ENCODE measurements at regions not wholly inside any gene's neighbourhood (a gene's known extent, or its start where the extent isn't known, plus 50 kb on each side); places are given as distances from the start of the nearest gene placed in this dataset.

DNA sequence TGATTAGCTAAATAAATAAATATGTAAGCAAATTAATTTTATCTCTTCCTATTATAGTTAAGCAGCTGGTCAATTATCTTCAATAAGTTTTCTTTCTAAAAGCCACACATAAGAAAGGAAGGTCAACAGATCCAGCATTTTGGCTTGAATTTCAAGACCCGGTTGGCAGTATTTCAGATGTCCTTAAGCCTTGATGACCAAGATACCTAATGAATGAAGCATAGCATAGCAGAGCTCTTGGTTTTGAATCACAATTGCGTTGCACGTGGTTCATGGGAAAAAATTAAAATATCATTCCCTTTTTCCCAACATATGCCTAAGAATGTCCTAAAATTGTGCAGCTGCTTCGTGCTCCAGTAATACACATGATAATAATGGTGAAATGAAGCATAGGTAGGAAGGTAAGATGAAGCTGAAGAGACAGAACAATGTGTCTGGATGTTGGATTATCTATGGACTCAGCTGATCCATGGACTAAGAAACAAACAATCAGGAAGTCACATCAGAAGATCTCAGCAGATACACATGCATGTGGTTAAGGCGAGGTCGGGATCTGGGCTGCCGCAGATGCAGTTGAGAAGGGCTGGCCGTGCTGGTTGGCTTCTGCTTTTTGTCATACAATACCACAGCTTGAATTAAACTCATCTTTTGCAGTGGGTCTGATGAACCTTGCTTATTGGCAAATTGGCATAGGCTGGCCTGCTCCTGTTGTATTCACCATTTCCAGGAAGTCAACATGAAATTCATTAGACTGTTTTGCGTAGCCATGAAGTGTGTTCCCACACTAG lies 284.9 kb upstream of the RUNX1 start:
- ChIA-PET CTCF (no interaction called here), POLR2A (no interaction called here)
- H3K27ac ChIP-seq (ENCODE audit: low read length) = no peak overlapping the region
- ATAC-seq = no peak
- no peaks in the 10 kb centered on the region for H3K4me1 ChIP-seq (ENCODE audit: control insufficient read depth, insufficient read depth, low read length)
- H3K36me3 ChIP-seq (ENCODE audit: control insufficient read depth, insufficient read depth, low read length) = no peaks in the 10 kb centered on the region
- intact Hi-C loops (cut with micrococcal nuclease; ENCODE audit: unreplicated experiment) (no loop called here), in situ Hi-C loops (cut with HindIII; ENCODE audit: low pct_unique_long_range_greater_than_20kb, low sequenced_read_pairs) (no loop called here)
- DNase-seq (ENCODE audit: low read depth, low spot score) = no peak
- no peaks in the 10 kb centered on the region for H3K9me3 ChIP-seq (ENCODE audit: control insufficient read depth, insufficient read depth, low read depth, low read length)
- TF ChIP-seq POLR2AphosphoS5 (IDR thresholded peaks at IDR 0.05; ENCODE audit: low read depth, low read length) (no peak), TCF7L2 (IDR thresholded peaks at IDR 0.05; ENCODE audit: low read depth, low read length) (no peak), SIN3A (IDR thresholded peaks at IDR 0.05; ENCODE audit: borderline replicate concordance, insufficient read depth, low read depth, low read length) (no peak)
- TF ChIP-seq, protein P1, sequence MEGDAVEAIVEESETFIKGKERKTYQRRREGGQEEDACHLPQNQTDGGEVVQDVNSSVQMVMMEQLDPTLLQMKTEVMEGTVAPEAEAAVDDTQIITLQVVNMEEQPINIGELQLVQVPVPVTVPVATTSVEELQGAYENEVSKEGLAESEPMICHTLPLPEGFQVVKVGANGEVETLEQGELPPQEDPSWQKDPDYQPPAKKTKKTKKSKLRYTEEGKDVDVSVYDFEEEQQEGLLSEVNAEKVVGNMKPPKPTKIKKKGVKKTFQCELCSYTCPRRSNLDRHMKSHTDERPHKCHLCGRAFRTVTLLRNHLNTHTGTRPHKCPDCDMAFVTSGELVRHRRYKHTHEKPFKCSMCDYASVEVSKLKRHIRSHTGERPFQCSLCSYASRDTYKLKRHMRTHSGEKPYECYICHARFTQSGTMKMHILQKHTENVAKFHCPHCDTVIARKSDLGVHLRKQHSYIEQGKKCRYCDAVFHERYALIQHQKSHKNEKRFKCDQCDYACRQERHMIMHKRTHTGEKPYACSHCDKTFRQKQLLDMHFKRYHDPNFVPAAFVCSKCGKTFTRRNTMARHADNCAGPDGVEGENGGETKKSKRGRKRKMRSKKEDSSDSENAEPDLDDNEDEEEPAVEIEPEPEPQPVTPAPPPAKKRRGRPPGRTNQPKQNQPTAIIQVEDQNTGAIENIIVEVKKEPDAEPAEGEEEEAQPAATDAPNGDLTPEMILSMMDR (IDR thresholded peaks at IDR 0.05) = no peak
- TF ChIP-seq, protein P2, sequence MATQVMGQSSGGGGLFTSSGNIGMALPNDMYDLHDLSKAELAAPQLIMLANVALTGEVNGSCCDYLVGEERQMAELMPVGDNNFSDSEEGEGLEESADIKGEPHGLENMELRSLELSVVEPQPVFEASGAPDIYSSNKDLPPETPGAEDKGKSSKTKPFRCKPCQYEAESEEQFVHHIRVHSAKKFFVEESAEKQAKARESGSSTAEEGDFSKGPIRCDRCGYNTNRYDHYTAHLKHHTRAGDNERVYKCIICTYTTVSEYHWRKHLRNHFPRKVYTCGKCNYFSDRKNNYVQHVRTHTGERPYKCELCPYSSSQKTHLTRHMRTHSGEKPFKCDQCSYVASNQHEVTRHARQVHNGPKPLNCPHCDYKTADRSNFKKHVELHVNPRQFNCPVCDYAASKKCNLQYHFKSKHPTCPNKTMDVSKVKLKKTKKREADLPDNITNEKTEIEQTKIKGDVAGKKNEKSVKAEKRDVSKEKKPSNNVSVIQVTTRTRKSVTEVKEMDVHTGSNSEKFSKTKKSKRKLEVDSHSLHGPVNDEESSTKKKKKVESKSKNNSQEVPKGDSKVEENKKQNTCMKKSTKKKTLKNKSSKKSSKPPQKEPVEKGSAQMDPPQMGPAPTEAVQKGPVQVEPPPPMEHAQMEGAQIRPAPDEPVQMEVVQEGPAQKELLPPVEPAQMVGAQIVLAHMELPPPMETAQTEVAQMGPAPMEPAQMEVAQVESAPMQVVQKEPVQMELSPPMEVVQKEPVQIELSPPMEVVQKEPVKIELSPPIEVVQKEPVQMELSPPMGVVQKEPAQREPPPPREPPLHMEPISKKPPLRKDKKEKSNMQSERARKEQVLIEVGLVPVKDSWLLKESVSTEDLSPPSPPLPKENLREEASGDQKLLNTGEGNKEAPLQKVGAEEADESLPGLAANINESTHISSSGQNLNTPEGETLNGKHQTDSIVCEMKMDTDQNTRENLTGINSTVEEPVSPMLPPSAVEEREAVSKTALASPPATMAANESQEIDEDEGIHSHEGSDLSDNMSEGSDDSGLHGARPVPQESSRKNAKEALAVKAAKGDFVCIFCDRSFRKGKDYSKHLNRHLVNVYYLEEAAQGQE (IDR thresholded peaks at IDR 0.05; ENCODE audit: insufficient read depth in 1 of 2, low read depth in 2 of 2, low read length in 1 of 2) = no peak
- no peak overlapping the region for H3K4me3 ChIP-seq (ENCODE audit: low read depth in 2 of 2, low read length in 2 of 2)
- BruUV-seq (replicated peaks) = no TSS peak
- H3K27me3 ChIP-seq (ENCODE audit: control insufficient read depth, insufficient read depth, low read length) = no peaks in the 10 kb centered on the region

DNA sequence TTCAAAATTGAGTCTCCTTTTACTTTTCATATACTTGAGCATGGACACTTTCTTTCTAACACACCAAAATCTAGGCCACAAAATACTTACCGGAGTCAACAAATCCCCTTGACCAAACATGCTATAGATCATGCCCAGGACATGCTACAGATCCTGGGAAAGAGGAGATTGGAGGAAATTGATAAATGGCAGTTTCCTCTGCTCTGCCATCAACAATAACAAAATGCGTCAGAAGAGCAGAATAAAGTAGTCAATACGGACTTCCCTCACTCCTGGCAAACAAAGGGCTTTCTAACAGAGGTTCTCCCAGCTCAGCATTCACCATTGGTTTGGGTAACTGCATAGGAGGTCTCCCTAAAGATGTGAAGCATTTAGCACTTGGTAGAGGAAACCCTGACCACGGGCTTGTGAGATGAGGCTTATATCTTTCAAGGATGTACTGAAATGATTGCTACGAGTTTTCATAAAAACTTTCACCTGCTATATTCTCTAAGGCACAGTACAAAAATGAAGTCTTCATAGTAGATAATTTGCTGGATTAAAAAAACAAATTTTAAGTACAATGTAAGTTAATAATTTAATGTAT lies 283.8 kb upstream of the RUNX1 start:
- DNase-seq (ENCODE audit: low read depth, low spot score) (no peak), ATAC-seq (no peak)
- Histone ChIP-seq H3K4me3 (ENCODE audit: low read depth in 2 of 2, low read length in 2 of 2) (no peak overlapping the region), H3K27me3 (ENCODE audit: control insufficient read depth, insufficient read depth, low read length) (no peaks in the 10 kb centered on the region), H3K27ac (ENCODE audit: low read length) (no peak overlapping the region), H3K9me3 (ENCODE audit: control insufficient read depth, insufficient read depth, low read depth, low read length) (no peaks in the 10 kb centered on the region), H3K36me3 (ENCODE audit: control insufficient read depth, insufficient read depth, low read length) (no peaks in the 10 kb centered on the region), H3K4me1 (ENCODE audit: control insufficient read depth, insufficient read depth, low read length) (no peaks in the 10 kb centered on the region)
- in situ Hi-C loops (cut with HindIII; ENCODE audit: low pct_unique_long_range_greater_than_20kb, low sequenced_read_pairs) (no loop called here), intact Hi-C loops (cut with micrococcal nuclease; ENCODE audit: unreplicated experiment) (no loop called here)
- no peak for TF ChIP-seq POLR2AphosphoS5 (IDR thresholded peaks at IDR 0.05; ENCODE audit: low read depth, low read length)
- TF ChIP-seq, protein P1 (IDR thresholded peaks at IDR 0.05) = no peak
- TF ChIP-seq SIN3A (IDR thresholded peaks at IDR 0.05; ENCODE audit: borderline replicate concordance, insufficient read depth, low read depth, low read length) = no peak
- TF ChIP-seq TCF7L2 (IDR thresholded peaks at IDR 0.05; ENCODE audit: low read depth, low read length) = no peak
- TF ChIP-seq, protein P2 (IDR thresholded peaks at IDR 0.05; ENCODE audit: insufficient read depth in 1 of 2, low read depth in 2 of 2, low read length in 1 of 2) = no peak
- ChIA-PET CTCF (no interaction called here), POLR2A (no interaction called here)
- BruUV-seq (replicated peaks) = no TSS peak
